HepG2 (cell line): ENCODE measurements at regions not wholly inside any gene's neighbourhood (a gene's known extent, or its start where the extent isn't known, plus 50 kb on each side); places are given as distances from the start of the nearest gene placed in this dataset.

Source experiments
- ATAC-seq: fragments of 200-7000 bp; cut with Tn5 transposase; 3 replicates; pipeline ENCODE4 v1.9.1; 2020; ENCODE audit warnings: mild to moderate bottlenecking, moderate library complexity
- BruUV-seq: library from RNA; stranded (reverse); fragments of 400-500 nt; replicated peaks from 2 replicates; lab custom pipeline; 2021; lab: Mats Ljungman, UMichigan
- CTCF ChIA-PET: fragments of 300-600 bp; formaldehyde crosslinking; extraction: SDS; loops from one replicate; lab custom pipeline; 2021; ENCODE audit warnings: low total read pairs, inconsistent platforms, low intra/inter-chr PET ratio; lab: Yijun Ruan, JAX
- POLR2A ChIA-PET: fragments of 350-600 bp; sonication (Branson Sonifier 250); formaldehyde crosslinking; loops from one replicate; lab custom pipeline; 2020; ENCODE audit warnings: antibody characterized with exemption, inconsistent platforms; lab: Yijun Ruan, JAX
- DNase-seq: peaks from one replicate; pipeline ENCODE4 v3.0.0-alpha.2; 2015; ENCODE audit warnings: low spot score
- FAIRE-seq: peaks from 3 replicates; lab custom pipeline; 2011; peaks lifted over from hg19 to GRCh38; lab: Jason Lieb, UNC
- H2AFZ ChIP-seq: one replicate; pipeline ENCODE4 v1.6.1; 2011; ENCODE audit warnings: low read length, inconsistent platforms
- H3K27ac ChIP-seq: fragments of 300-600 bp; 3 replicates; pipeline ENCODE4 v1.8.0; 2011; ENCODE audit warnings: mixed run types, mild to moderate bottlenecking, mixed read lengths, low read length, inconsistent platforms; ENCODE audit not compliant: insufficient read depth; ENCODE audit errors: extremely low read length
- H3K27me3 ChIP-seq, 2 experiments: fragments of 200-600 bp in 1 of 2; 2 replicates in 1 of 2; 3 replicates in 1 of 2; pipeline versions ENCODE4 v1.6.0 to v1.8.0; 2011; ENCODE audit warnings: low read length in 2 of 2, mild to moderate bottlenecking in 2 of 2, moderate library complexity in 2 of 2, inconsistent platforms in 1 of 2; ENCODE audit not compliant: insufficient read depth in 2 of 2, control insufficient read depth in 1 of 2
- H3K36me3 ChIP-seq, 2 experiments: fragments of 200-600 bp in 1 of 2; replicated peaks in 1 of 2; 2 replicates in 1 of 2; 3 replicates in 1 of 2; pipeline versions ENCODE4 v1.5.1 to v1.8.0; 2011; ENCODE audit warnings: low read length in 2 of 2, inconsistent platforms in 1 of 2; ENCODE audit not compliant: insufficient read depth in 2 of 2, control insufficient read depth in 1 of 2
- H3K4me1 ChIP-seq: 2 replicates; pipeline ENCODE4 v1.5.1; 2012; ENCODE audit warnings: low read length, inconsistent platforms; ENCODE audit not compliant: insufficient read depth
- H3K4me2 ChIP-seq: 2 replicates; pipeline ENCODE4 v1.6.0; 2011; ENCODE audit warnings: low read depth, low read length, inconsistent platforms
- H3K4me3 ChIP-seq, 3 experiments: fragments of 200-600 bp in 1 of 3; sonication (generic), shearing (Covaris generic) in 1 of 3; replicated peaks in 1 of 3; 2 replicates each; pipeline ENCODE4 v1.5.1; 2011 to 2016; ENCODE audit warnings: low read length in 3 of 3, inconsistent platforms in 2 of 3, low read depth in 2 of 3, mild to moderate bottlenecking in 2 of 3, control low read depth in 1 of 3, mixed read lengths in 1 of 3; ENCODE audit not compliant: insufficient read depth in 1 of 3
- H3K79me2 ChIP-seq: one replicate; pipeline ENCODE4 v1.6.1; 2011; ENCODE audit warnings: low read length, inconsistent platforms; ENCODE audit not compliant: insufficient read depth
- H3K9ac ChIP-seq: 2 replicates; pipeline ENCODE4 v1.6.0; 2011; ENCODE audit warnings: mild to moderate bottlenecking, low read depth, low read length, inconsistent platforms; ENCODE audit not compliant: insufficient read depth
- H3K9me3 ChIP-seq: 2 replicates; pipeline ENCODE4 v1.5.1; 2012; ENCODE audit warnings: mild to moderate bottlenecking, low read length
- H4K20me1 ChIP-seq: 2 replicates; pipeline ENCODE4 v1.6.0; 2011; ENCODE audit warnings: inconsistent platforms, mild to moderate bottlenecking, low read length, moderate library complexity; ENCODE audit not compliant: insufficient read depth
- ADNP ChIP-seq: sonication (generic); formaldehyde crosslinking; IDR thresholded peaks from 2 replicates; pipeline ENCODE4 v1.4.0; 2020; ENCODE audit warnings: missing genetic modification reagents
- HNF4A ChIP-seq: sonication (generic); formaldehyde crosslinking; IDR thresholded peaks from 2 replicates; pipeline ENCODE4 v1.4.0; 2020; ENCODE audit warnings: missing genetic modification reagents
- KMT2B ChIP-seq: IDR thresholded peaks from 2 replicates; pipeline ENCODE4 v1.6.1; 2016; ENCODE audit warnings: missing genetic modification reagents, missing compliant biosample characterization
- MBNL3 ChIP-seq: fragments of 250-450 bp; sonication (Bioruptor Pico); conservative IDR thresholded peaks from 2 replicates; pipeline ENCODE4 v1.8.0; 2022; ENCODE audit warnings: mild to moderate bottlenecking, inconsistent platforms
- PTBP1 ChIP-seq: fragments of 200-400 bp; formaldehyde crosslinking; IDR thresholded peaks from 2 replicates; pipeline ENCODE4 v1.6.1; 2018; ENCODE audit warnings: low read length, low read depth; ENCODE audit not compliant: poor library complexity, severe bottlenecking
- RAD51 ChIP-seq: fragments of 450-650 bp; IDR thresholded peaks from 2 replicates; pipeline ENCODE4 v1.6.1; 2016; ENCODE audit warnings: borderline replicate concordance
- U2AF2 ChIP-seq: fragments of 200-400 bp; formaldehyde crosslinking; IDR thresholded peaks from 2 replicates; pipeline ENCODE4 v1.6.1; 2017; ENCODE audit warnings: low read depth, mild to moderate bottlenecking, low read length
- ZBTB7B ChIP-seq: sonication (generic); formaldehyde crosslinking; IDR thresholded peaks from 2 replicates; pipeline ENCODE4 v1.4.0; 2020; ENCODE audit warnings: missing genetic modification reagents
- ZNF841 ChIP-seq: sonication (generic); formaldehyde crosslinking; IDR thresholded peaks from 2 replicates; pipeline ENCODE4 v1.8.1; 2023; ENCODE audit warnings: missing genetic modification reagents, borderline replicate concordance
- WGBS: methylation state at CpG from one replicate; pipeline ENCODE4 v1.1.6; 2017; ENCODE audit warnings: low lambda C conversion rate; 5-methylcytosine and 5-hydroxymethylcytosine counted together
- in situ Hi-C: cut with HindIII; loops from 2 replicates; pipeline ENCODE4 v1.10.0; 2017; ENCODE audit warnings: low pct_unique_long_range_greater_than_20kb; ENCODE audit not compliant: extremely low pct_ligation_motif_present
- intact Hi-C: fragments of 100-400 bp; cut with micrococcal nuclease; formaldehyde crosslinking; loops from one replicate; pipeline ENCODE4 v1.10.0; 2022; ENCODE audit not compliant: unreplicated experiment
- TF ChIP-seq, protein P1 (sequence below): IDR thresholded peaks from 2 replicates; pipeline ENCODE4 v1.6.1; 2012; ENCODE audit warnings: low read length, improper control_type of control experiment
- TF ChIP-seq, protein P2 (sequence below): sonication (generic); formaldehyde crosslinking; IDR thresholded peaks from 2 replicates; pipeline ENCODE4 v1.4.0; 2020; ENCODE audit warnings: missing genetic modification reagents, borderline replicate concordance

DNA sequence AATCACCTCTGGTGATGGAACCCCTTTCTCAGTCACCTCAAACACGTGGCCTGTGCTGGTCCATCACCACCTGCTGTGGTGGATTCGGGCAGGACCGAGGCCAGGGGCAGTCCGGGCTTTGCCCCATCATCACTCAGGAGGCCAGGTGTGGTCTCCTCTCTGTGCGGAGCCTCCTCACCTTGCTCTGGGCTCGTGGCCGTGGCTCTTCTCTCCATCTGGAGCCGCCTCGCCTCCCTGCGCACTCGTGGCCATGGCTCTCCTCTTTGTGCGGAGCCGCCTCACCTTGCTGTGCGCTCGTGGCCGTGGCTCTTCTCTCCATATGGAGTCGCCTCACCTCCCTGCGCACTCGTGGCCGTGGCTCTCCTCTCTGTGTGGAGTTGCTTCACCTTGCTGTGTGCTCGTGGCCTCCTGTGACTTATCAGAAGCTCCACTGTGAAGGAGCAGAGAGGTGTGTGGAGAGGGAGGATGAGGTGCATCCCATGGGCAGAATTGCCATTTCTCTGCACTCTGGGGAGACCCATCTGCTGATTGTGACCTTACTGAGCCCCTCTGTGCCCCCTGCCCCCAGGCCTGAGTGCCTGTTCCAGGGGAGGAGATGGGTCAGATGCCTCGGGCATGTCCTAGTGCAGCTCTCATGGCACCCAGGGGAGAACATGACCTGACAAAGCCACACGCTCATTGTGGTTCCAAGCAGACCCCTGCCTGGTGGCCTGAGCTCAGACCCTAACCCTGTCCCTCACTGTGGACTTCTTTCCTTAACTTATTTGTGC, 276.6 kb upstream of the IRX2 start:
- ATAC-seq, result no peak
- in situ Hi-C loops, result no loop called here
- no peak overlapping the region for H3K9ac ChIP-seq
- DNase-seq, result no peak
- H4K20me1 ChIP-seq, result no peaks in the 10 kb centered on the region
- BruUV-seq, result no TSS peak
- H3K27ac ChIP-seq, result no peak overlapping the region
- no peak overlapping the region for H3K4me3 ChIP-seq
- peaks cover 0 to 5% of the 10 kb centered on the region in 2 experiments; a peak in 1 of 5 replicates for H3K27me3 ChIP-seq
- H3K4me1 ChIP-seq, result no peaks in the 10 kb centered on the region
- TF ChIP-seq, protein P1, sequence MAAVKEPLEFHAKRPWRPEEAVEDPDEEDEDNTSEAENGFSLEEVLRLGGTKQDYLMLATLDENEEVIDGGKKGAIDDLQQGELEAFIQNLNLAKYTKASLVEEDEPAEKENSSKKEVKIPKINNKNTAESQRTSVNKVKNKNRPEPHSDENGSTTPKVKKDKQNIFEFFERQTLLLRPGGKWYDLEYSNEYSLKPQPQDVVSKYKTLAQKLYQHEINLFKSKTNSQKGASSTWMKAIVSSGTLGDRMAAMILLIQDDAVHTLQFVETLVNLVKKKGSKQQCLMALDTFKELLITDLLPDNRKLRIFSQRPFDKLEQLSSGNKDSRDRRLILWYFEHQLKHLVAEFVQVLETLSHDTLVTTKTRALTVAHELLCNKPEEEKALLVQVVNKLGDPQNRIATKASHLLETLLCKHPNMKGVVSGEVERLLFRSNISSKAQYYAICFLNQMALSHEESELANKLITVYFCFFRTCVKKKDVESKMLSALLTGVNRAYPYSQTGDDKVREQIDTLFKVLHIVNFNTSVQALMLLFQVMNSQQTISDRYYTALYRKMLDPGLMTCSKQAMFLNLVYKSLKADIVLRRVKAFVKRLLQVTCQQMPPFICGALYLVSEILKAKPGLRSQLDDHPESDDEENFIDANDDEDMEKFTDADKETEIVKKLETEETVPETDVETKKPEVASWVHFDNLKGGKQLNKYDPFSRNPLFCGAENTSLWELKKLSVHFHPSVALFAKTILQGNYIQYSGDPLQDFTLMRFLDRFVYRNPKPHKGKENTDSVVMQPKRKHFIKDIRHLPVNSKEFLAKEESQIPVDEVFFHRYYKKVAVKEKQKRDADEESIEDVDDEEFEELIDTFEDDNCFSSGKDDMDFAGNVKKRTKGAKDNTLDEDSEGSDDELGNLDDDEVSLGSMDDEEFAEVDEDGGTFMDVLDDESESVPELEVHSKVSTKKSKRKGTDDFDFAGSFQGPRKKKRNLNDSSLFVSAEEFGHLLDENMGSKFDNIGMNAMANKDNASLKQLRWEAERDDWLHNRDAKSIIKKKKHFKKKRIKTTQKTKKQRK, result no peak
- no peak for TF ChIP-seq ADNP
- TF ChIP-seq RAD51, result no peak
- TF ChIP-seq MBNL3, result no peak
- no peak for TF ChIP-seq KMT2B (CRISPR knock-in tag)
- no peak for TF ChIP-seq ZNF841 (CRISPR knock-in tag)
- TF ChIP-seq, protein P2, sequence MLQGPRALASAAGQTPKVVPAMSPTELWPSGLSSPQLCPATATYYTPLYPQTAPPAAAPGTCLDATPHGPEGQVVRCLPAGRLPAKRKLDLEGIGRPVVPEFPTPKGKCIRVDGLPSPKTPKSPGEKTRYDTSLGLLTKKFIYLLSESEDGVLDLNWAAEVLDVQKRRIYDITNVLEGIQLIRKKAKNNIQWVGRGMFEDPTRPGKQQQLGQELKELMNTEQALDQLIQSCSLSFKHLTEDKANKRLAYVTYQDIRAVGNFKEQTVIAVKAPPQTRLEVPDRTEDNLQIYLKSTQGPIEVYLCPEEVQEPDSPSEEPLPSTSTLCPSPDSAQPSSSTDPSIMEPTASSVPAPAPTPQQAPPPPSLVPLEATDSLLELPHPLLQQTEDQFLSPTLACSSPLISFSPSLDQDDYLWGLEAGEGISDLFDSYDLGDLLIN (CRISPR knock-in tag), result no peak
- no peak for TF ChIP-seq U2AF2
- TF ChIP-seq PTBP1, result no peak
- no peak for TF ChIP-seq ZBTB7B (CRISPR knock-in tag)
- TF ChIP-seq HNF4A (CRISPR knock-in tag), result no peak
- TF ChIP-seq, all 625 proteins: peak for 0
- no peaks in the 10 kb centered on the region for H3K9me3 ChIP-seq
- 40% methylated on average over 5 of the region's 23 CpGs for whole genome bisulfite sequencing
- no peaks in the 10 kb centered on the region for H3K36me3 ChIP-seq
- no peaks in the 10 kb centered on the region for H3K79me2 ChIP-seq
- ChIA-PET POLR2A (no interaction called here), CTCF (no interaction called here)
- H2AFZ ChIP-seq, result no peak overlapping the region
- no peak for FAIRE-seq
- no peak overlapping the region for H3K4me2 ChIP-seq
- intact Hi-C loops, result no loop called here
